Activated T-helper 2 cell treated with anti-CD3 and anti-CD28 coated beads, Interferon-gamma antibody, Interleukin-2, Interleukin-4, amounts not matched to agents 10 μg/mL and 5 μg/mL and 100 μg/mL, durations not matched to agents 14 hours and 24 hours and 36 hours (primary cell): ENCODE measurements at regions not wholly inside any gene's neighbourhood (a gene's known extent, or its start where the extent isn't known, plus 50 kb on each side); places are given as distances from the start of the nearest gene placed in this dataset.
"Not testable (repeated sequence)": the region's sequence is repeated elsewhere in the genome, so short reads cannot be mapped to it uniquely, and the experiment has no call there.

Source experiments
- DNase-seq: peaks from one replicate; pipeline ENCODE4 v3.0.0; 2021; ENCODE audit warnings: low spot score
- H3K27ac Mint-ChIP-seq: one replicate; pipeline ENCODE4 v1.8.0; 2021; ENCODE audit warnings: mixed read lengths
- H3K27me3 Mint-ChIP-seq: one replicate; pipeline ENCODE4 v1.8.0; 2021; ENCODE audit warnings: low read depth, mixed read lengths
- H3K36me3 Mint-ChIP-seq: one replicate; pipeline ENCODE4 v1.8.0; 2021; ENCODE audit warnings: low read depth, mixed read lengths
- H3K4me1 Mint-ChIP-seq: one replicate; pipeline ENCODE4 v1.8.0; 2021; ENCODE audit warnings: low read depth, mixed read lengths
- H3K4me3 Mint-ChIP-seq: one replicate; pipeline ENCODE4 v1.8.0; 2021; ENCODE audit warnings: low read depth, mild to moderate bottlenecking, moderate library complexity, mixed read lengths
- H3K9me3 Mint-ChIP-seq: one replicate; pipeline ENCODE4 v1.8.0; 2021; ENCODE audit warnings: mixed read lengths
- intact Hi-C: fragments of 100-400 bp; cut with micrococcal nuclease; formaldehyde crosslinking; loops from one replicate; pipeline ENCODE4 v1.15.1; 2023

GRCh38 chr4:72846280-72847111 is 223.0 kb downstream of the COX18 start:
- H3K27ac Mint-ChIP-seq = no peak overlapping the region
- peaks cover 4% of the 10 kb centered on the region for H3K9me3 Mint-ChIP-seq
- intact Hi-C loops = no loop called here
- DNase-seq = no peak
- no peaks in the 10 kb centered on the region for H3K27me3 Mint-ChIP-seq
- no peaks in the 10 kb centered on the region for H3K4me1 Mint-ChIP-seq
- no peak overlapping the region for H3K4me3 Mint-ChIP-seq
- no peaks in the 10 kb centered on the region for H3K36me3 Mint-ChIP-seq

DNA sequence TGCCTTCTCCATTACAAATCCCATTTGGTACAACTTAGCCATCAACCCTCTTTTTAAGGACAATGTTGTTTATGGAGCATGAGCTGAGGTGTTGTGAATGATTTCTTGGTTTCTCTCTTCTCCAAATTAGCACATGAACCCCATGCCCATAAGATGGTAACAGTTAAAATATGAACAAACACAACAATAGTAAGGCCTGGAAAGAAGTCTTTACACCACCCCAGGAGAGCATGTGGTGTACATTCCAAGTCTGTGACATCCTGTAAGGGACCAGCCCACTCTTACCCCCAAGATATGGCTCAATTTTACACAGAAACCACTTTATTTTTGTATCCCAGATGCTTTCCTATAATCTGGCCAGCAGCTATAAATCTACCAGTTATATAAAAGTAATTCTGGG is 226.1 kb downstream of the COX18 start:
- no peak for DNase-seq
- H3K4me3 Mint-ChIP-seq = no peak overlapping the region
- no peak overlapping the region for H3K27ac Mint-ChIP-seq
- intact Hi-C loops = no loop called here
- H3K27me3 Mint-ChIP-seq = no peaks in the 10 kb centered on the region
- H3K4me1 Mint-ChIP-seq = no peaks in the 10 kb centered on the region
- peaks cover 4% of the 10 kb centered on the region for H3K9me3 Mint-ChIP-seq
- no peaks in the 10 kb centered on the region for H3K36me3 Mint-ChIP-seq

DNA sequence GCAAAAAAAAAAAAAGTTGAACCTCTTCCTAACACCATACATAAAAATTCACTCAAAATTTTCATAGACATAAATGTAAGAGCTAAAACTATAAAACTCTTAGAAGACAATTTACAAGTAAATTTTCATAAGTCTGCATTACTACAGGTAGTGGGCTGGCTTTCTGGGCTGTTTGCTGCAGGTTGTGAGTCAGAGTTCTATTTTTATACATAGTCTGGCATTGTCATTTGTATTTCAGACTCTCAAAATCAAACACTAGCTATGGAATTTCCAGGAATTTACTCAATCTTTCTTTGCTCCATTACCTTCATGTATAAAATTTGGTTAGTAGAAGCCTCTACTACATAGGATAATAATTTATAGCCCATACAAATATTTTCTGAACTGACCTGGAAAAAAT is 227.2 kb downstream of the COX18 start:
- intact Hi-C loops = no loop called here
- Mint-ChIP-seq H3K4me3 (no peak overlapping the region), H3K36me3 (no peaks in the 10 kb centered on the region), H3K9me3 (peaks cover 2% of the 10 kb centered on the region), H3K4me1 (no peaks in the 10 kb centered on the region), H3K27me3 (no peaks in the 10 kb centered on the region), H3K27ac (no peak overlapping the region)
- DNase-seq = no peak

DNA sequence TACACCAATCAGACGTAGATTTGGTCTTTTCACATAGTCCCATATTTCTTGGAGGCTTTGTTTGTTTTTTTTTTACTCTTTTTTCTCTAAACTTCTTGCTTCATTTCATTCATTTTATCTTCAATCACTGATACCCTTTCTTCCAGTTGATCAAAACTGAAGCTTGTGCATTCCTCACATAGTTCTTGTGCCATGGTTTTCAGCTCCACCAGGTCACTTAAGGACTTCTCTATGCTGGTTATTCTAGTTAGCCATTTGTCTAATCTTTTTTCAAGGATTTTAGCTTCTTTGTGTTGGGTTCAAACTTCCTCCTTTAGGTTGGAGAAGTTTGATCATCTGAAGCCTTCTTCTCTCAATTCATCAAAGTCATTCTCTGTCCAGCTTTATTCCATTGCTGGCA is 229.3 kb downstream of the COX18 start:
- DNase-seq, H3K9me3 Mint-ChIP-seq, H3K36me3 Mint-ChIP-seq, H3K27ac Mint-ChIP-seq, H3K4me3 Mint-ChIP-seq, H3K4me1 Mint-ChIP-seq, intact Hi-C loops, H3K27me3 Mint-ChIP-seq: not testable (repeated sequence)

DNA sequence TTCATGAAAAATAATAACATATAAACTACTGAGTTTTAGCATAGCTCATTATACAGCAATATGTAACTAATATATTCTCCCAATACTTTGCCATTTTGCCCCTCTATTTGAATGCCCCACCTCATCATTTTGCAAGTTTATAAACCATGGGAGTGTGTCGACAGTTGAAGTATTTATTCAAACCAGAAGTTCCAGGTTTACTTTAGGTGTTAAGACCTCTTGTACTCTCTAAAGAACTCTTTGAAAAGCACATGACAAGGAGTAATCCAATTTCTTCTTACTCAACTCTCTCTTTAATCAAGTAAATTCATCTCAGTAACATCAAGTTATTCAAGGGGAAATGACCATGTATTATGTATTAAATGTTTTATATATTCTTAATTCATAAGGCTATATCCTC is 240.7 kb downstream of the COX18 start:
- H3K4me1 Mint-ChIP-seq = no peaks in the 10 kb centered on the region
- H3K27ac Mint-ChIP-seq = no peak overlapping the region
- no peaks in the 10 kb centered on the region for H3K27me3 Mint-ChIP-seq
- no peak for DNase-seq
- H3K4me3 Mint-ChIP-seq = no peak overlapping the region
- intact Hi-C loops = no loop called here
- no peaks in the 10 kb centered on the region for H3K36me3 Mint-ChIP-seq
- H3K9me3 Mint-ChIP-seq = peaks cover 12% of the 10 kb centered on the region

- DNase-seq = no peak
- Mint-ChIP-seq H3K4me3 (no peak overlapping the region), H3K9me3 (peaks cover 9% of the 10 kb centered on the region), H3K27ac (no peak overlapping the region), H3K4me1 (no peaks in the 10 kb centered on the region), H3K27me3 (no peaks in the 10 kb centered on the region), H3K36me3 (no peaks in the 10 kb centered on the region)
- intact Hi-C loops = no loop called here
Observed at GRCh38 chr4:72827968-72828367, 241.5 kb downstream of the COX18 start.

DNA sequence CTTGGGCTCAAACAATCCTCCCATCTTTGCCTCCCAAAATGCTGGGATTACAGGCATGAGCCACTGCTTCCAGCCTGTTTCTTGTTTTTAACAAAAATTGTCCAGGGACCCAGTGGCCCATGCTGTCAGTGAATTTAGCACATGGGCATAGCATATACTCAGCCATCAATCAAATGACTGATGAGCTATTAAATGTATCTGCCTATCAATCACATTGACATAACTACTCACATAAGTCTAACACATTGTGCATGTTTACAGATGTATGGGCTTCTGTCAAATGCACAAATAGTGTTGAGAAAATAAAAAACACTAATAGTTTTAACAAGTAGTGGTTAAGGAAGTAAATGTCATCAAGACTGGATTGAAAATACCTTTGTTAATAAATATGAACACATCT is 249.4 kb downstream of the COX18 start:
- Mint-ChIP-seq H3K27me3 (no peaks in the 10 kb centered on the region), H3K27ac (no peak overlapping the region), H3K9me3 (no peaks in the 10 kb centered on the region), H3K4me1 (no peaks in the 10 kb centered on the region), H3K36me3 (no peaks in the 10 kb centered on the region), H3K4me3 (no peak overlapping the region)
- DNase-seq = no peak
- intact Hi-C loops = no loop called here

DNA sequence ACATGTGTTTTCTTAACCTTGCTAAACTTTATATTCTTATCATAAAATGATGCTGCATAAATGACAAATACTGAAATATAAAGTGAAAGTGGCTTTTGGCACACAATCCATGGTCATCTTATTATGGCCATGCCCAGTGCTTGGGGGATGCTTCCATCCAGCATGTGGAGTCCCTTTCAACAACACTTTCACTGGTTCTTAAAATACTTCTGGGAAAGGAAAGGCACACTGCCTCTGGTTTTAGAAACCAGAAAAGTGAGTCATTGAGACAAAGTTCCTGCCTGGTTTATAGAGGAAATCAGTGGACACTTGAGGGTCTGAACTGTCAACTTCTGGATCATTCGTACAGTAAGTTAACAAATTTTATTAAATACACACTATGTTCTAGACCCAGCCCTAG is 248.0 kb upstream of the ADAMTS3 start:
- H3K4me1 Mint-ChIP-seq = no peaks in the 10 kb centered on the region
- no peak overlapping the region for H3K4me3 Mint-ChIP-seq

DNA sequence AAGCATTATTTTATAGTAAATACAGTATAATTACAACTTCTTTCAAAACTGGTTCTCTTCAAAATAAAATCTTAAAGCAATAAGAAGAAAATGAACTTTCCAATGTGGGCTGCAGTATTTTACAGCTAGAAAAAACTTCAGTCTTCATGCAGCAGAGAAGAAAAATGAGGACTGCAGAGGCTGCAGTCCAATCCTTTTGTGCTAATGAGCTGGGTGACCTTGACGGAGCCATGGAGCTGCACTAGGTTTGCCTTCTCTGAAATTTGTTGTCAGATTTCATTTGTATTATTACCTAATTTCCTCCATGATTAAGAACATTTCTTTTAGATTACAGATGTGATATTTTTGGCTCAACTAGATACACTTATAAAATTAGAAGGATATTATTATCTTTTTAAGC is 245.2 kb upstream of the ADAMTS3 start:
- intact Hi-C loops = no loop called here
- Mint-ChIP-seq H3K9me3 (no peaks in the 10 kb centered on the region), H3K36me3 (no peaks in the 10 kb centered on the region), H3K27me3 (no peaks in the 10 kb centered on the region), H3K27ac (no peak overlapping the region), H3K4me3 (no peak overlapping the region), H3K4me1 (no peaks in the 10 kb centered on the region)
- no peak for DNase-seq

More for the DNA sequence above, 248.0 kb upstream of the ADAMTS3 start:
- H3K27me3 Mint-ChIP-seq = no peaks in the 10 kb centered on the region
- DNase-seq = no peak
- intact Hi-C loops = no loop called here
- no peaks in the 10 kb centered on the region for H3K9me3 Mint-ChIP-seq
- no peak overlapping the region for H3K27ac Mint-ChIP-seq
- no peaks in the 10 kb centered on the region for H3K36me3 Mint-ChIP-seq

DNA sequence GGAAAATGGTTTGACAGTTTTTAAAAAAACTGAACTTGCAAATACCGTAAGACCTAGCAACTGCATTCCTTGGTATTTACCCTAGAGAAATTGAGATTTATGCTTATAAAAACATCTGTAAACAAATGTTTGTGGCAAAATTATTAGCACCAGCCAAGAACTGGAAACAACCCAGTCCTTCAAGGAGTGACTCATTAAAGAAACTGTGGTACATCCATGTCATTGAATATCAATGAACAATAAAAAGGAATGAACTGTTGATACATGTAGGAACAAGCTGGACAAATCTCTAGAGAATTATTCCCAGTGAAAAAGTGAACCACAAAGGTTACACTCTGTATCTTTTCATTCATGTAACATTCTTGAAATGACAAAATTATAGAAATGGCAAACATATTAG is 240.2 kb upstream of the ADAMTS3 start:
- no peak overlapping the region for H3K4me3 Mint-ChIP-seq
- DNase-seq = no peak
- H3K27ac Mint-ChIP-seq = no peak overlapping the region
- H3K36me3 Mint-ChIP-seq = no peaks in the 10 kb centered on the region
- H3K9me3 Mint-ChIP-seq = no peaks in the 10 kb centered on the region
- H3K27me3 Mint-ChIP-seq = no peaks in the 10 kb centered on the region
- intact Hi-C loops = no loop called here
- H3K4me1 Mint-ChIP-seq = no peaks in the 10 kb centered on the region

DNA sequence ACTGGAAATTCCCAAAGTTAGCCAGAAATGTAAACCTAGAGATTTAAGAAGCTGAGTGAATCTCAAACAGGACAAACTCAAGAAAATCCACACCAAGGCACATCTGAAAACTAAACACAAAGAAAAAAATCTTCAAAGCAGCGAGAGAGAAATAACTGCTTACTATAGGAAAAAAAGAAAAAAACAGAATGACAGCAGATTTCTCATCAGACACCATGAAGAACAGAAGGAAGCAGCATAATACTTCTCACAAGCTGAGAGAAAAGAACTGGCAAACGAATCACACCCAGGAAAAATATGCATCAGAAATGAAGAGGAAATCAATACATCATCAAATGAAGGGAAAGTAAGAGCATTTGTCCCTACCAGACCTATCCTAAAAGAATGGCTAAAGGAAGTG is 236.3 kb upstream of the ADAMTS3 start:
- H3K36me3 Mint-ChIP-seq = no peaks in the 10 kb centered on the region
- intact Hi-C loops = no loop called here
- H3K4me1 Mint-ChIP-seq = no peaks in the 10 kb centered on the region
- H3K9me3 Mint-ChIP-seq = no peaks in the 10 kb centered on the region
- no peak for DNase-seq
- no peak overlapping the region for H3K27ac Mint-ChIP-seq
- no peaks in the 10 kb centered on the region for H3K27me3 Mint-ChIP-seq
- H3K4me3 Mint-ChIP-seq = no peak overlapping the region

GRCh38 chr4:72797486-72797885 is 228.5 kb upstream of the ADAMTS3 start:
- H3K9me3 Mint-ChIP-seq = no peaks in the 10 kb centered on the region
- H3K4me1 Mint-ChIP-seq = no peaks in the 10 kb centered on the region
- H3K27me3 Mint-ChIP-seq = no peaks in the 10 kb centered on the region
- no peaks in the 10 kb centered on the region for H3K36me3 Mint-ChIP-seq
- H3K4me3 Mint-ChIP-seq = no peak overlapping the region
- no peak overlapping the region for H3K27ac Mint-ChIP-seq
- intact Hi-C loops = no loop called here
- no peak for DNase-seq

DNA sequence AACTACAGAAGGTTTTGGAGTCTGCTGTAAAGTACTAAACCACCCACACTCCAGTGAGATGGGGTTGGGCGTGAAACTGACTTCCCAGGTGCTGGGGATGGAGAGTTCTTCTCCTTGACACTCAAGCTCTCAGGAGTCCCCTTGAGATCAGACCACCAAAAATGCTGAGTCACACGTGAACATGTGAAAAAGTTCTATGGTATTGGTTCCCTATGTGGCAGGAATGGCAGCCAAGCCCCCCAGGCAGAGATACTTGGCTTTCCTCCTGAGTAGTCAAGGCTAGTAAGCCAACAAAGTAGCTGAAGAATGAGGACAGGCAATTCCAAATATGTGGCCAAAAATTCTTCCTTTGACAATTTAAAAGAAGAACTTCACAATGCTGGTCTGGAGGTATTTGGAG is 222.0 kb upstream of the ADAMTS3 start:
- H3K9me3 Mint-ChIP-seq = no peaks in the 10 kb centered on the region
- no peaks in the 10 kb centered on the region for H3K27me3 Mint-ChIP-seq
- no peak overlapping the region for H3K4me3 Mint-ChIP-seq
- no peak overlapping the region for H3K27ac Mint-ChIP-seq
- DNase-seq = no peak
- no peaks in the 10 kb centered on the region for H3K36me3 Mint-ChIP-seq
- no peaks in the 10 kb centered on the region for H3K4me1 Mint-ChIP-seq
- intact Hi-C loops = no loop called here
